ENCODE measurements at regions not wholly inside any gene's neighbourhood (a gene's known extent, or its start where the extent isn't known, plus 50 kb on each side); places are given as distances from the start of the nearest gene placed in this dataset.

GRCh38 chr3:146975476-146975875 is 370.3 kb upstream of the PLSCR5 start:
- TF ChIP-seq CTCF (conservative IDR thresholded peaks at IDR 0.05) (no peak), ZFX (IDR thresholded peaks at IDR 0.05) (no peak)
